ENCODE measurements at regions not wholly inside any gene's neighbourhood (a gene's known extent, or its start where the extent isn't known, plus 50 kb on each side); places are given as distances from the start of the nearest gene placed in this dataset.

GRCh38 chr15:72851586-72851985 is 68.0 kb upstream of the ADPGK start:
- no peaks in the 10 kb centered on the region for H3K79me2 ChIP-seq (ENCODE audit: control insufficient read depth, insufficient read depth, low read length)
- intact Hi-C loops (cut with micrococcal nuclease), result no loop called here
- no peak for ATAC-seq (ENCODE audit: low read depth)
- Mint-ChIP-seq H3K4me1 (no peaks in the 10 kb centered on the region), H3K9me3 (ENCODE audit: insufficient read depth) (no peaks in the 10 kb centered on the region), H3K27ac (no peak overlapping the region), H3K4me3 (no peak overlapping the region), H3K27me3 (peaks cover 48% of the 10 kb centered on the region)
- no peak overlapping the region for H3K27ac ChIP-seq (ENCODE audit: low read length in 2 of 2)
- no peak for DNase-seq
- TF ChIP-seq EZH2 (IDR thresholded peaks at IDR 0.05; ENCODE audit: borderline replicate concordance, insufficient read depth, low read depth, low read length, poor library complexity, severe bottlenecking) (no peak), CTCF (IDR thresholded peaks at IDR 0.05) (no peak)
- no peak overlapping the region for H3K4me2 ChIP-seq (replicated peaks; ENCODE audit: low read depth, low read length, poor library complexity, severe bottlenecking)
- no peaks in the 10 kb centered on the region for H3K9me3 ChIP-seq (ENCODE audit: control extremely low read depth in 1 of 3, control insufficient read depth in 2 of 3, insufficient read depth in 1 of 3, low read length in 2 of 3)
- H2AFZ ChIP-seq (ENCODE audit: insufficient read depth, low read depth, low read length, poor library complexity, severe bottlenecking), result no peak overlapping the region
- no peaks in the 10 kb centered on the region for H4K20me1 ChIP-seq (ENCODE audit: control insufficient read depth, insufficient read depth, low read length, poor library complexity, severe bottlenecking)
- no peaks in the 10 kb centered on the region for H3K36me3 ChIP-seq (replicated peaks in 1 of 2; ENCODE audit: control extremely low read depth in 1 of 2, control insufficient read depth in 1 of 2, extremely low read depth in 1 of 2, insufficient read depth in 2 of 2, low read length in 1 of 2)
- H3K4me1 ChIP-seq (ENCODE audit: control insufficient read depth in 2 of 2, insufficient read depth in 2 of 2, low read length in 2 of 2), result no peaks in the 10 kb centered on the region
- no peak overlapping the region for H3K4me3 ChIP-seq (ENCODE audit: control extremely low read depth in 1 of 5, extremely low read depth in 1 of 5, insufficient read depth in 1 of 5, low read depth in 2 of 5, low read length in 4 of 5)
- WGBS (ENCODE audit: insufficient coverage), result 86% methylated on average over 5 of the region's 8 CpGs
- ChIA-PET POLR2A (no interaction called here), CTCF (no interaction called here)
- peaks cover 0 to 12% (median 6%) of the 10 kb centered on the region in 4 experiments for H3K27me3 ChIP-seq (replicated peaks in 1 of 4; ENCODE audit: control extremely low read depth in 1 of 4, control insufficient read depth in 3 of 4, insufficient read depth in 4 of 4, low read length in 3 of 4)
- no peak overlapping the region for H3K9ac ChIP-seq (ENCODE audit: low read length)

DNA sequence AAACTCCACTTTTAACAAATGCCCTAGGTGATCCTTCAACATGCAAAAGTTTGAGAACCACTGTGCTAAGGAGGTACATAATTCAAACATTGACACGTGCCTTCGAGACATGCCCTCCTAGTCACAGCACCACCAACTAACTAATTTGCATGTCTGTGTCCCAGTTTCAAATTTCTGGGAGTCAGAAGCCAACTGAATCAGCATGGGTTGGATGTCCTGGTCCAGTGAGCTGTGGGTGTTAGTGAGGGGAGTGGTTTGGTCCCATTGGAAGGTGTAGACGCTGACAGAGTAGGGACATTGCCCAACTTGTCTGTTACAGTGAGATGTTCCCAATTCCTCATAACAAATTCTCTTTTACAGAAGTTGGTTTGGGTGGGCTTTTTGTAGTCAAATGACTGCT is 67.3 kb upstream of the ADPGK start:
- ATAC-seq (ENCODE audit: low read depth), result no peak
- POLR2A ChIA-PET, result no interaction called here
- Mint-ChIP-seq H3K27me3 (peaks cover 50% of the 10 kb centered on the region), H3K4me1 (no peaks in the 10 kb centered on the region), H3K27ac (no peak overlapping the region), H3K9me3 (ENCODE audit: insufficient read depth) (no peaks in the 10 kb centered on the region), H3K4me3 (no peak overlapping the region)
- no peak overlapping the region for H3K4me3 ChIP-seq (ENCODE audit: control extremely low read depth in 1 of 5, extremely low read depth in 1 of 5, insufficient read depth in 1 of 5, low read depth in 2 of 5, low read length in 4 of 5)
- H2AFZ ChIP-seq (ENCODE audit: insufficient read depth, low read depth, low read length, poor library complexity, severe bottlenecking), result no peak overlapping the region
- no peaks in the 10 kb centered on the region for H3K4me1 ChIP-seq (ENCODE audit: control insufficient read depth in 2 of 2, insufficient read depth in 2 of 2, low read length in 2 of 2)
- WGBS (ENCODE audit: insufficient coverage), result no CpG with 5 or more reads among the region's 3 CpGs
- H3K4me2 ChIP-seq (replicated peaks; ENCODE audit: low read depth, low read length, poor library complexity, severe bottlenecking), result no peak overlapping the region
- no peak for DNase-seq
- H4K20me1 ChIP-seq (ENCODE audit: control insufficient read depth, insufficient read depth, low read length, poor library complexity, severe bottlenecking), result no peaks in the 10 kb centered on the region
- H3K9ac ChIP-seq (ENCODE audit: low read length), result no peak overlapping the region
- no peaks in the 10 kb centered on the region for H3K9me3 ChIP-seq (ENCODE audit: control extremely low read depth in 1 of 3, control insufficient read depth in 2 of 3, insufficient read depth in 1 of 3, low read length in 2 of 3)
- no peaks in the 10 kb centered on the region for H3K79me2 ChIP-seq (ENCODE audit: control insufficient read depth, insufficient read depth, low read length)
- no peak overlapping the region for H3K27ac ChIP-seq (ENCODE audit: low read length in 2 of 2)
- intact Hi-C loops (cut with micrococcal nuclease), result no loop called here
- peaks cover 0 to 13% (median 5%) of the 10 kb centered on the region in 4 experiments for H3K27me3 ChIP-seq (replicated peaks in 1 of 4; ENCODE audit: control extremely low read depth in 1 of 4, control insufficient read depth in 3 of 4, insufficient read depth in 4 of 4, low read length in 3 of 4)
- CTCF ChIA-PET, result no interaction called here
- no peaks in the 10 kb centered on the region for H3K36me3 ChIP-seq (replicated peaks in 1 of 2; ENCODE audit: control extremely low read depth in 1 of 2, control insufficient read depth in 1 of 2, extremely low read depth in 1 of 2, insufficient read depth in 2 of 2, low read length in 1 of 2)
- TF ChIP-seq EZH2 (IDR thresholded peaks at IDR 0.05; ENCODE audit: borderline replicate concordance, insufficient read depth, low read depth, low read length, poor library complexity, severe bottlenecking), result no peak
- no peak for TF ChIP-seq CTCF (IDR thresholded peaks at IDR 0.05)

Measured in B cell (primary cell).